Neural cell (in vitro differentiated cells): ENCODE measurements at regions not wholly inside any gene's neighbourhood (a gene's known extent, or its start where the extent isn't known, plus 50 kb on each side); places are given as distances from the start of the nearest gene placed in this dataset.

Experiments
- H2AFZ ChIP-seq: fragments of 200-600, 300-800 bp; sonication (generic), shearing (Covaris generic); 2 replicates; pipeline ENCODE4 v1.6.0; 2014; ENCODE audit warnings: low read depth, mild to moderate bottlenecking, antibody characterized with exemption, low read length, moderate library complexity
- H3F3A ChIP-seq: fragments of 200-600 bp; shearing (Covaris generic); 2 replicates; pipeline ENCODE4 v1.6.1; 2016; ENCODE audit warnings: mild to moderate bottlenecking, moderate library complexity, mixed read lengths, antibody characterized with exemption, low read length; ENCODE audit not compliant: insufficient read depth, poor library complexity, severe bottlenecking
- H3K27ac ChIP-seq: fragments of 200-600, 300-800 bp; sonication (generic), shearing (Covaris generic); 2 replicates; pipeline ENCODE4 v1.5.1; 2014; ENCODE audit warnings: mild to moderate bottlenecking, low read length, moderate library complexity
- H3K27me3 ChIP-seq: fragments of 300-800, 200-600 bp; sonication (generic), shearing (Covaris generic); 2 replicates; pipeline ENCODE4 v1.6.0; 2014; ENCODE audit warnings: mild to moderate bottlenecking, low read depth, low read length, moderate library complexity; ENCODE audit not compliant: insufficient read depth
- H3K36me3 ChIP-seq: fragments of 300-800, 200-600 bp; sonication (generic), shearing (Covaris generic); 2 replicates; pipeline ENCODE4 v1.5.1; 2014; ENCODE audit warnings: mild to moderate bottlenecking, antibody characterized with exemption, low read length, moderate library complexity; ENCODE audit not compliant: insufficient read depth
- H3K4me2 ChIP-seq: fragments of 300-800, 200-600 bp; sonication (generic), shearing (Covaris generic); 2 replicates; pipeline ENCODE4 v1.6.0; 2014; ENCODE audit warnings: mild to moderate bottlenecking, low read length
- H3K4me3 ChIP-seq: fragments of 300-800, 200-600 bp; sonication (generic), shearing (Covaris generic); 2 replicates; pipeline ENCODE4 v1.5.1; 2014; ENCODE audit warnings: mild to moderate bottlenecking, low read length, moderate library complexity
- H3K79me2 ChIP-seq: fragments of 200-600 bp; shearing (Covaris generic); replicated peaks from 2 replicates; pipeline ENCODE4 v1.6.0; 2014; ENCODE audit warnings: mild to moderate bottlenecking, low read length, moderate library complexity; ENCODE audit not compliant: insufficient read depth
- H3K9ac ChIP-seq: fragments of 300-800, 200-600 bp; sonication (generic), shearing (Covaris generic); 2 replicates; pipeline ENCODE4 v1.6.1; 2016; ENCODE audit warnings: mild to moderate bottlenecking, low read length, mixed read lengths
- H3K9me2 ChIP-seq: fragments of 200-600 bp; shearing (Covaris generic); 2 replicates; pipeline ENCODE4 v1.6.1; 2016; ENCODE audit warnings: mild to moderate bottlenecking, low read length, mixed read lengths; ENCODE audit not compliant: insufficient read depth
- H3K9me3 ChIP-seq: fragments of 200-600, 300-800 bp; sonication (generic), shearing (Covaris generic); 2 replicates; pipeline ENCODE4 v1.6.1; 2016; ENCODE audit warnings: mild to moderate bottlenecking, mixed run types, low read length, moderate library complexity, mixed read lengths
- H4K20me1 ChIP-seq: fragments of 200-600 bp; shearing (Covaris generic); 2 replicates; pipeline ENCODE4 v1.6.1; 2016; ENCODE audit warnings: mild to moderate bottlenecking, mixed run types; ENCODE audit not compliant: insufficient read depth
- CTCF ChIP-seq: fragments of 450-650 bp; IDR thresholded peaks from 2 replicates; pipeline ENCODE4 v1.5.1; 2014; ENCODE audit warnings: antibody characterized with exemption, mild to moderate bottlenecking, moderate library complexity; ENCODE audit not compliant: poor library complexity, severe bottlenecking
- EP300 ChIP-seq: fragments of 450-650 bp; conservative IDR thresholded peaks from 2 replicates; pipeline ENCODE4 v1.6.1; 2014; ENCODE audit warnings: antibody characterized with exemption, mild to moderate bottlenecking, moderate library complexity; ENCODE audit not compliant: poor library complexity, severe bottlenecking
- EZH2 ChIP-seq: fragments of 200-600, 300-800 bp; shearing (Covaris generic), sonication (generic); IDR thresholded peaks from 2 replicates; pipeline ENCODE4 v1.6.1; 2014; ENCODE audit warnings: antibody characterized with exemption, low read length, borderline replicate concordance, mild to moderate bottlenecking; ENCODE audit not compliant: insufficient read depth, poor library complexity, severe bottlenecking
- MXI1 ChIP-seq: fragments of 450-650 bp; conservative IDR thresholded peaks from 2 replicates; pipeline ENCODE4 v1.6.1; 2014; ENCODE audit warnings: antibody characterized with exemption, mild to moderate bottlenecking; ENCODE audit not compliant: poor library complexity, severe bottlenecking
- POLR2AphosphoS5 ChIP-seq: IDR thresholded peaks from 2 replicates; pipeline ENCODE4 v1.6.1; 2012
- RAD21 ChIP-seq: fragments of 450-650 bp; conservative IDR thresholded peaks from 2 replicates; pipeline ENCODE4 v1.6.1; 2014; ENCODE audit warnings: antibody characterized with exemption, mild to moderate bottlenecking, moderate library complexity
- REST ChIP-seq: IDR thresholded peaks from 2 replicates; pipeline ENCODE4 v1.6.1; 2012; ENCODE audit warnings: borderline replicate concordance
- SMC3 ChIP-seq: fragments of 450-650 bp; conservative IDR thresholded peaks from 2 replicates; pipeline ENCODE4 v1.6.1; 2014; ENCODE audit warnings: antibody characterized with exemption, mild to moderate bottlenecking, moderate library complexity; ENCODE audit not compliant: poor library complexity
- TAF1 ChIP-seq: IDR thresholded peaks from 2 replicates; pipeline ENCODE4 v1.6.1; 2012; ENCODE audit warnings: low read depth

- Histone ChIP-seq H3K4me3 (no peak overlapping the region), H3K79me2 (no peaks in the 10 kb centered on the region), H3K9me2 (no peaks in the 10 kb centered on the region), H3K36me3 (no peaks in the 10 kb centered on the region), H3K27ac (no peak overlapping the region), H3K9me3 (no peaks in the 10 kb centered on the region), H3K27me3 (no peaks in the 10 kb centered on the region), H3K4me2 (no peak overlapping the region), H2AFZ (no peak overlapping the region), H4K20me1 (no peaks in the 10 kb centered on the region), H3F3A (no peaks in the 10 kb centered on the region), H3K9ac (no peak overlapping the region)
- TF ChIP-seq CTCF (no peak), REST (no peak), RAD21 (no peak), TAF1 (no peak), EP300 (no peak), POLR2AphosphoS5 (no peak), SMC3 (no peak), EZH2 (no peak), MXI1 (no peak)
Measured at GRCh38 chr12:30423330-30423729, 272.3 kb downstream of the IPO8 start.

GRCh38 chr12:30422844-30423243 is 272.8 kb downstream of the IPO8 start:
- H3K27me3 ChIP-seq = no peaks in the 10 kb centered on the region
- no peaks in the 10 kb centered on the region for H3K9me2 ChIP-seq
- H3K4me3 ChIP-seq = no peak overlapping the region
- H4K20me1 ChIP-seq = no peaks in the 10 kb centered on the region
- H2AFZ ChIP-seq = no peak overlapping the region
- H3K79me2 ChIP-seq = no peaks in the 10 kb centered on the region
- no peak overlapping the region for H3K27ac ChIP-seq
- H3K9ac ChIP-seq = no peak overlapping the region
- TF ChIP-seq EP300 (no peak), MXI1 (no peak), POLR2AphosphoS5 (no peak), CTCF (no peak), EZH2 (no peak), TAF1 (no peak), RAD21 (no peak), REST (no peak), SMC3 (no peak)
- H3K36me3 ChIP-seq = no peaks in the 10 kb centered on the region
- no peaks in the 10 kb centered on the region for H3K9me3 ChIP-seq
- no peak overlapping the region for H3K4me2 ChIP-seq
- H3F3A ChIP-seq = no peaks in the 10 kb centered on the region
